Tibial nerve (tissue), 3 donors: ENCODE measurements at regions not wholly inside any gene's neighbourhood (a gene's known extent, or its start where the extent isn't known, plus 50 kb on each side); places are given as distances from the start of the nearest gene placed in this dataset.
"Not testable (repeated sequence)": the region's sequence is repeated elsewhere in the genome, so short reads cannot be mapped to it uniquely, and the experiment has no call there.

Experiments
- CTCF ChIP-seq, 5 experiments: fragments of 200-600 bp in 3 of 5; fragments of 450-650 bp in 2 of 5; sonication (generic) in 3 of 5; IDR thresholded peaks; one replicate each; pipeline ENCODE4 v1.5.1; 2016 to 2019; ENCODE audit warnings: antibody characterized with exemption in 5 of 5, mild to moderate bottlenecking in 3 of 5, moderate library complexity in 2 of 5
- POLR2A ChIP-seq, 2 donors: fragments of 450-650 bp; IDR thresholded peaks; one replicate each; pipeline ENCODE4 v1.6.1; 2017; ENCODE audit warnings: antibody characterized with exemption in 2 of 2, mild to moderate bottlenecking in 2 of 2, moderate library complexity in 2 of 2

DNA sequence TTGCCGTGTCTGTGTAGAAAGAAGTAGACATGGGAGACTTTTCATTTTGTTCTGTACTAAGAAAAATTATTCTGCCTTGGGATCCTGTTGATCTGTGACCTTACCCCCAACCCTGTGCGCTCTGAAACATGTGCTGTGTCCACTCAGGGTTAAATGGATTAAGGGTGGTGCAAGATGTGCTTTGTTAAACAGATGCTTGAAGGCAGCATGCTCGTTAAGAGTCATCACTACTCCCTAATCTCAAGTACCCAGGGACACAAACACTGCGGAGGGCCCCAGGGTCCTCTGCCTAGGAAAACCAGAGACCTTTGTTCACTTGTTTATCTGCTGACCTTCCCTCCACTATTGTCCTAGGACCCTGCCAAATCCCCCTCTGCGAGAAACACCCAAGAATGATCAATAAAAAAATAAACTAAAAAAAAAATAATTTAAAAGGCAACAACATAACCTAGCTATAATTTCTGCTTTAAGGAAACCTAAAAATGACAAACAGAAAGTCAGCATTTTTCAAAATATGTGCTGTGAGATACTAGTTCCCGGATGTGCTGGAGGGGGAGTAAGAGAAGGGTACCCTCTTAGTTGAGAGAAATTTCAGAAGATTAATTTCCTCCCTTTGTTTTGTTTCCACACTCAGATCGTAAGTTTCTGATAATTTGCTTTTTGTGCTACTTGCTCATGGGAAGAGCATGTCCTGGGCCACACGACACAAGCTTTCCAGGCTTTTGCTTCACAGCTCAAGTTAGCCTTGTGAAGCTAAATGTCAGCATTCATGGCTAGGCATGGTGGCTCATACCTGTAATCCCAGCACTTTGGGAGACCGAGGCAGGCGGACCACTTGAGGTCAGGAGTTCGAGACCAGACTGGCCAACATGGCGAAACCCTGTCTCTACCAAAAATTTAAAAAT is 64.7 kb upstream of the CAPRIN1 start:
- TF ChIP-seq CTCF, POLR2A (IDR thresholded peaks at IDR 0.05): not testable (repeated sequence)
